ENCODE measurements at regions not wholly inside any gene's neighbourhood (a gene's known extent, or its start where the extent isn't known, plus 50 kb on each side); places are given as distances from the start of the nearest gene placed in this dataset.
"Not testable (repeated sequence)": the region's sequence is repeated elsewhere in the genome, so short reads cannot be mapped to it uniquely, and the experiment has no call there.

- H3K4me3 Mint-ChIP-seq; H3K27ac ChIP-seq (ENCODE audit: low read depth, low read length); intact Hi-C loops (cut with micrococcal nuclease); H3K27ac Mint-ChIP-seq; DNase-seq; H3K9me3 ChIP-seq (ENCODE audit: control insufficient read depth in 1 of 2, low read length in 2 of 2); POLR2A ChIA-PET (ENCODE audit: partially characterized antibody); H3K9me3 Mint-ChIP-seq; H3K36me3 Mint-ChIP-seq; H3K36me3 ChIP-seq (ENCODE audit: insufficient read depth, low read length); H3K27me3 ChIP-seq (ENCODE audit: insufficient read depth, low read length); H3K27me3 Mint-ChIP-seq; H3K4me1 ChIP-seq (ENCODE audit: insufficient read depth, low read length); H3K4me3 ChIP-seq (ENCODE audit: low read length in 2 of 2): not testable (repeated sequence)
- H3K4me1 Mint-ChIP-seq: peaks cover 2 to 12% (median 4%) of the 10 kb centered on the region in 4 donors
- CTCF ChIA-PET (ENCODE audit: partially characterized antibody): interaction anchor here (0.9 to 1.6 kb wide), 3 partner anchors 77 to 91 kb away, joined by 3 read pairs; no protein-coding TSS in a partner anchor
Observed at GRCh38 chr7:21344900-21345299, 83.0 kb upstream of the SP4 start.

GRCh38 chr7:21345361-21345760 lies 82.5 kb upstream of the SP4 start:
- Histone ChIP-seq H3K9me3 (ENCODE audit: control insufficient read depth in 1 of 2, low read length in 2 of 2) (no peaks in the 10 kb centered on the region), H3K27me3 (ENCODE audit: insufficient read depth, low read length) (no peaks in the 10 kb centered on the region), H3K4me1 (ENCODE audit: insufficient read depth, low read length) (no peaks in the 10 kb centered on the region), H3K4me3 (ENCODE audit: low read length in 2 of 2) (no peak overlapping the region), H3K36me3 (ENCODE audit: insufficient read depth, low read length) (no peaks in the 10 kb centered on the region), H3K27ac (ENCODE audit: low read depth, low read length) (no peak overlapping the region)
- Mint-ChIP-seq H3K4me3 (no peak overlapping the region), H3K36me3 (no peaks in the 10 kb centered on the region), H3K4me1 (peaks cover 0 to 7% (median 2%) of the 10 kb centered on the region in 4 donors), H3K27me3 (no peaks in the 10 kb centered on the region), H3K9me3 (peaks cover 0 to 3% (median 0%) of the 10 kb centered on the region in 8 donors), H3K27ac (no peak overlapping the region)
- intact Hi-C loops (cut with micrococcal nuclease): no loop called here
- ChIA-PET POLR2A (ENCODE audit: partially characterized antibody) (interaction anchor here (0.8 to 1.5 kb wide), 2 partner anchors 9 to 10 kb away, joined by 3 to 4 read pairs; no protein-coding TSS in a partner anchor), CTCF (ENCODE audit: partially characterized antibody) (interaction anchor here (0.9 to 1.6 kb wide), 3 partner anchors 77 to 91 kb away, joined by 3 read pairs; no protein-coding TSS in a partner anchor)
- DNase-seq: no peak

- POLR2A ChIA-PET (ENCODE audit: partially characterized antibody): interaction anchor here (0.8 to 1.5 kb wide), 3 partner anchors 8 to 80 kb away, joined by 3 to 4 read pairs (median 3); no protein-coding TSS in a partner anchor
- CTCF ChIA-PET (ENCODE audit: partially characterized antibody): interaction anchor here (1.6 kb wide), 1 partner anchor 76 kb away, joined by 3 read pairs; no protein-coding TSS in a partner anchor
Observed at GRCh38 chr7:21346297-21346696, 81.6 kb upstream of the SP4 start.

DNA sequence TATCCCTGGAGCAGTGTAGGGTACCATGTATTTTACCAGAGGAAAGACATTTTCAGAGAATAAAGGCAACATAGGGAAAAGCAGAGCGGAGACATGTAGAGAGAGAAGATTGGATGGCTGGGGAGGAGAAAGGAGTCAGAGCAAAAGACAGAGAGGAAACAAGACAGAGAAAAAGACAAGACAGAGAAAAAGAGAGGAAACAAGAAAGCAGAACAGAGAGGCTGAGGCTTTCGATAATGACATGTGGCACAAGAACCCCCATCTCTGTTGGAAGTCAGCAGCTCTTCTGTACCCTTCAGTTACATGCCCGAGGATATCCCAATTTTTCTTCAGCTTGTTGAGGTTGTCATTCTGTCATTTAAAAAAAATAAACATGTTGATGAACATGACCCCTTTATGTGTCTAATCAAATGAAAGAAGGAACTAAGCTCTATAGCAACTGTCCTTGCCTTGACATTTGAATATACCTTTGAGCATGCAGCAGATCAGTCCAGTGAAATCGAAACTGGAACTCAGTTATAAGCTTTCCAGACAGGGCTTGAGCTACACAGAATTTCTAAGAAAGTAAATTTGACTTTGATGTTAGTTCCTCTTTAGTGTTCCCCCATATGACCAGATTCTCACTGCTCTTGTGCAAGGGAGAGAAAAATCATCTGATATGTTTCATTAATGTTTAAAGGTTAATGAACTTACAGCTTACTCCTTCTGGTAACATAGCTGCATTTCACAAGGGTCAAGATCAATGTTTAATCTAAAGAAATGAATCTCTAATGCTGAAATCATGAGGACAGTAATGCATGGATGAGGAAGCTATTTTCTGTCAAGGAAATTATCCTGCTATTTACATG lies 75.1 kb upstream of the SP4 start:
- peaks cover 60% of the 10 kb centered on the region for H3K4me1 ChIP-seq (ENCODE audit: insufficient read depth, low read length)
- DNase-seq: peak in 4 of 5 donors; percentile 46 to 61 (median 50)
- intact Hi-C loops (cut with micrococcal nuclease): loop anchor here (1.0 kb wide), 1 partner anchor 14 kb away; no protein-coding TSS in a partner anchor
- H3K27me3 ChIP-seq (ENCODE audit: insufficient read depth, low read length): no peaks in the 10 kb centered on the region
- Mint-ChIP-seq H3K4me3 (peak overlapping the region; percentile 47 to 91 (median 76)), H3K36me3 (no peaks in the 10 kb centered on the region), H3K27me3 (no peaks in the 10 kb centered on the region), H3K27ac (peak overlapping the region; percentile 62 to 97 (median 93)), H3K4me1 (peaks cover 49 to 59% (median 55%) of the 10 kb centered on the region in 4 donors), H3K9me3 (peaks cover 0 to 2% (median 0%) of the 10 kb centered on the region in 8 donors)
- no peaks in the 10 kb centered on the region for H3K9me3 ChIP-seq (ENCODE audit: control insufficient read depth in 1 of 2, low read length in 2 of 2)
- H3K4me3 ChIP-seq (ENCODE audit: low read length in 2 of 2): peak overlapping the region in 1 of 2 donors; percentile 26
- CTCF ChIA-PET (ENCODE audit: partially characterized antibody): interaction anchor here (0.8 to 1.9 kb wide), 5 partner anchors 12 to 91 kb away, joined by 3 to 9 read pairs (median 3); partner anchors contain the start of gene SP4
- POLR2A ChIA-PET (ENCODE audit: partially characterized antibody): interaction anchor here (1.1 to 3.8 kb wide), 4 partner anchors 10 to 74 kb away, joined by 4 to 37 read pairs (median 10); partner anchors contain the start of gene SP4
- H3K36me3 ChIP-seq (ENCODE audit: insufficient read depth, low read length): no peaks in the 10 kb centered on the region
- H3K27ac ChIP-seq (ENCODE audit: low read depth, low read length): peak overlapping the region; percentile 34

More at GRCh38 chr7:21346297-21346696, 81.6 kb upstream of the SP4 start:
- Histone ChIP-seq H3K27ac (ENCODE audit: low read depth, low read length) (no peak overlapping the region), H3K4me3 (ENCODE audit: low read length in 2 of 2) (no peak overlapping the region), H3K36me3 (ENCODE audit: insufficient read depth, low read length) (no peaks in the 10 kb centered on the region), H3K9me3 (ENCODE audit: control insufficient read depth in 1 of 2, low read length in 2 of 2) (no peaks in the 10 kb centered on the region), H3K27me3 (ENCODE audit: insufficient read depth, low read length) (no peaks in the 10 kb centered on the region), H3K4me1 (ENCODE audit: insufficient read depth, low read length) (no peaks in the 10 kb centered on the region)
- no peak overlapping the region for H3K27ac Mint-ChIP-seq
- intact Hi-C loops (cut with micrococcal nuclease): no loop called here
- no peak overlapping the region for H3K4me3 Mint-ChIP-seq
- no peaks in the 10 kb centered on the region for H3K36me3 Mint-ChIP-seq
- H3K27me3 Mint-ChIP-seq: no peaks in the 10 kb centered on the region
- H3K4me1 Mint-ChIP-seq: peaks cover 0 to 3% (median 0%) of the 10 kb centered on the region in 4 donors
- no peak for DNase-seq
- peaks cover 0 to 3% (median 0%) of the 10 kb centered on the region in 8 donors for H3K9me3 Mint-ChIP-seq

DNA sequence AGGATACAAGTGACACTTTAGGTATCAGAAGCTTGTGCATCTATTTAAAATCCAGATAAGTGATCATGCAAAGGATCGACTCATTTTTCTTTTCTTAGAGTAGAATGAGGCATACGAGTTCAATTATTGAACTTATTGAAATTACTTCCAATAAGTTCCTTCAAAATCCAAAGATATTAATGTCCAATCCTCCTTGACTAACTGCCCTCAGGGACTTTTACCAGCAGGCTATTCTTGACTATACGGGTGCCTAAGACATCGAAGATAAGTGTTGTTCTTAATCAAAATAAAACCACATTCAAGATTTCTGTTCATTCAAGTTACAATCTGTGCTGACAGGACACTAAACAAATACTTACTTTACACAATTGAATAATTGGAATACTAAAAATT lies 74.5 kb upstream of the SP4 start:
- Mint-ChIP-seq H3K4me1 (peaks cover 51 to 64% (median 58%) of the 10 kb centered on the region in 4 donors), H3K27ac (peak overlapping the region; percentile 62 to 97 (median 96)), H3K36me3 (no peaks in the 10 kb centered on the region), H3K27me3 (no peaks in the 10 kb centered on the region), H3K9me3 (peaks cover 0 to 2% (median 0%) of the 10 kb centered on the region in 8 donors), H3K4me3 (peak overlapping the region; percentile 47 to 91 (median 76))
- no peaks in the 10 kb centered on the region for H3K27me3 ChIP-seq (ENCODE audit: insufficient read depth, low read length)
- H3K4me1 ChIP-seq (ENCODE audit: insufficient read depth, low read length): peaks cover 66% of the 10 kb centered on the region
- H3K36me3 ChIP-seq (ENCODE audit: insufficient read depth, low read length): no peaks in the 10 kb centered on the region
- DNase-seq: no peak
- ChIA-PET POLR2A (ENCODE audit: partially characterized antibody) (interaction anchor here (0.6 to 3.8 kb wide), 5 partner anchors 10 to 114 kb away, joined by 4 to 37 read pairs (median 4); partner anchors contain the start of gene SP4), CTCF (ENCODE audit: partially characterized antibody) (interaction anchor here (0.9 to 1.9 kb wide), 4 partner anchors 11 to 74 kb away, joined by 3 to 9 read pairs (median 6); partner anchors contain the start of gene SP4)
- peak overlapping the region; percentile 34 for H3K27ac ChIP-seq (ENCODE audit: low read depth, low read length)
- H3K9me3 ChIP-seq (ENCODE audit: control insufficient read depth in 1 of 2, low read length in 2 of 2): no peaks in the 10 kb centered on the region
- H3K4me3 ChIP-seq (ENCODE audit: low read length in 2 of 2): peak overlapping the region in 1 of 2 donors; percentile 20
- intact Hi-C loops (cut with micrococcal nuclease): loop anchor here (1.0 kb wide), 1 partner anchor 15 kb away; no protein-coding TSS in a partner anchor

- Mint-ChIP-seq H3K4me1 (peaks cover 60 to 73% (median 67%) of the 10 kb centered on the region in 4 donors), H3K36me3 (no peaks in the 10 kb centered on the region), H3K27me3 (no peaks in the 10 kb centered on the region), H3K9me3 (peaks cover 0 to 2% (median 0%) of the 10 kb centered on the region in 8 donors), H3K4me3 (peak overlapping the region; percentile 38 to 91 (median 76)), H3K27ac (peak overlapping the region; percentile 62 to 96 (median 93))
- intact Hi-C loops (cut with micrococcal nuclease): no loop called here
- CTCF ChIA-PET (ENCODE audit: partially characterized antibody): interaction anchor here (1.2 kb wide), 1 partner anchor 11 kb away, joined by 3 read pairs; no protein-coding TSS in a partner anchor
- Histone ChIP-seq H3K27ac (ENCODE audit: low read depth, low read length) (peak overlapping the region; percentile 27), H3K4me1 (ENCODE audit: insufficient read depth, low read length) (peaks cover 75% of the 10 kb centered on the region), H3K4me3 (ENCODE audit: low read length in 2 of 2) (no peak overlapping the region), H3K9me3 (ENCODE audit: control insufficient read depth in 1 of 2, low read length in 2 of 2) (no peaks in the 10 kb centered on the region), H3K36me3 (ENCODE audit: insufficient read depth, low read length) (no peaks in the 10 kb centered on the region), H3K27me3 (ENCODE audit: insufficient read depth, low read length) (no peaks in the 10 kb centered on the region)
- POLR2A ChIA-PET (ENCODE audit: partially characterized antibody): interaction anchor here (0.7 to 3.8 kb wide), 2 partner anchors 8 to 73 kb away, joined by 4 to 37 read pairs; partner anchors contain the start of gene SP4
- DNase-seq: no peak
Observed at GRCh38 chr7:21354284-21354683, 73.6 kb upstream of the SP4 start.

Measured in CD4-positive, alpha-beta memory T cell (primary cell).